HG03354 (cell line): ENCODE measurements at regions not wholly inside any gene's neighbourhood (a gene's known extent, or its start where the extent isn't known, plus 50 kb on each side); places are given as distances from the start of the nearest gene placed in this dataset.
"Not testable (repeated sequence)": the region's sequence is repeated elsewhere in the genome, so short reads cannot be mapped to it uniquely, and the experiment has no call there.

Source experiments
- ATAC-seq: cut with Tn5 transposase; IDR thresholded peaks from one replicate; pipeline ENCODE4 v1.9.1; 2021; ENCODE audit warnings: mild to moderate bottlenecking; ENCODE audit not compliant: unreplicated experiment, poor library complexity, severe bottlenecking

DNA sequence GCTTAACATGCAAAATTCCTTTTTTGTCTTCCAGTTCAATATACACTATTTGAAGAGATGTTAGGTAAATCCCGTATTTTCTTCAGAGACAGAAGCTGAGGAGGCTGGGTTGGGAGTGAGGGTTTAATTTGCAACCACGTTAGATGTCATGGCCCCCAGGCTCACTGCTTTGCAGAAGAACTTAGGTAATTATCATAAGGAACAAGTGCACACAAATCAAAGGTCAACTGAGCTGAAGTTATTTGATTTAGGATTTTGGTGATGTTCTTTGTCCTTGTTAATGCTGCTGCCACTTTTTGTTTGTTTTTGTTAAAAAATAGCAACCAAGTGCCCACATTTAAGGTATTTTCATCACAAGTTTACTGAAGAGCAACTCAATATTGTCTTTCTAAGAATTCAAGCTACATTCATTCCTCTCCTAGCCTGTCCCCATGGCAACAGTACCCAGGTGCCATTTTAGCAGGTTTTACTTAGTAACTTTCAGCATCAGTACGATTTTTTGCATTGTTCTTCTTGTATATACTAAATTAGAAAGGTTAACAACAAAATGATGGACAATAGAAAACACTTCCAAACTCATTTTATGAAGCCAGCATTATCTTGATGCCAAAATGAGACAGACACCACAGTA, 62.9 kb upstream of the NDUFV2 start:
- ATAC-seq, result no peak

DNA sequence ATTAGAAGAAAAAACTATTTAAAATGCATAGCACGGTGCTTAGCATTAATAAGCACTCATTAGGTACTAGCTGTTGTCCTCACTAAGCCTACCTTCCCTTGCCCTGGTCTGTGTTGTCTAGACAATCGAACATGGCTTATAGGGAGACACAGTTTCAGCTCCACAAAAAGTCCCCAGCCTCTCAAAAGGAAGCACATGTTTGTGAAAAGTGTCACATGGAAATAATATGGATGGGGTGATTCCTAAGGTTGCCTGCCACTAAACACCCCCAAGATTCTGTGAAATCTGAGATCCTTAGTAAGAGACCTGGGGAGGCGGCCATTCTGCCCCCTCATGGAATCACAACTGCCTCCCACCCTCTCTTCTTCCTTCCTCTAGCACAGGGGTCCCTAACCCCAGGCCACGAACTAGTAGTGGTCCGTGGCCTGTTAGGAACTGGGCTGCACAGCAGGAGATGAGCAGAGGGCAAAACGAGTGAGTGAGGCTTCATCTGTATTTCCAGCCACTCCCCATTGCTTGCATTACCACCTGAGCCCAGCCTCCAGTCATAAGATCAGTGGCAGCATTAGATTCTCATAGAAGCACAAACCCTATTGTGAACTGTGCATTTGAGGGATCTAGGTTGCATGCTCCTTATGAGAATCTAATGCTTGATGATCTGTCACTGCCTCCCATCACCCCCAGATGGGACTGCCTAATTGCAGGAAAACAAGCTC, 59.6 kb upstream of the NDUFV2 start:
- ATAC-seq, result no peak

DNA sequence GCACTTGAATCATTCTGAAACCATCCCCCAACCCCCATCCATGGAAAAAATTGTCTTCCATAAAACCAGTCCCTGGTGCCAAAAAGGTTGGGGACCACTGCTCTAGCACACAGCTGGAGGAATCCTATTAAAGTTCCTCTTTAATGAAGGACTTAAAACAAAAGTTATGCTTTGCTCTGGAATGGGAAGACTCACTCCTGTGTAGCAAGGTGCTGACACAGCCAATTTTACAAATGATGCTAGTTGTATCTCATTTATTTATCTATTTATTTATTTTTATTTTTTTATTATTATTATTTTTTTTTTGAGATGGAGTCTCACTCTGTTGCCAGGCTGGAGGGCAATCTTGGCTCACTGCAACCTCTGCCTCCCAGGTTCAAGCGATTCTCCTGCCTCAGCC, 58.9 kb upstream of the NDUFV2 start:
- ATAC-seq, result no peak

DNA sequence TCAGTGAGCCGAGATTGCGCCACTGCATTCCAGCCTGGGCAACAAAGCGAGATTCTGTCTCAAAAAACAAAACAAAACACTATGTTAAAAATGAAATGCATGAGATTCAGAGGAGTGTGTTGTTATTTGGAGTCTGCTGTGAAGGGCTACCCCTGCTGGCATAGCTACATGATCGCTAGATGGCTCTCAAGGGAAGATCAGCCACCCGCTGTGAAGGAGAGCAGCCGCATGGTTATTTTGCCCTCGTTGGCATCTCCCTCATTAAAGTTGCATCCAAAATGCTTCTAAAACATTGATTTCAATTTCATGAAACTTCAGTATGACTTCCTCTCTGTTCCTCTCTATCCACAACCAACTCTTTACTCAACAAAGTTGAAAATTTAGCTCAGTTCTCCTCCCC, 54.8 kb upstream of the NDUFV2 start:
- no peak for ATAC-seq

DNA sequence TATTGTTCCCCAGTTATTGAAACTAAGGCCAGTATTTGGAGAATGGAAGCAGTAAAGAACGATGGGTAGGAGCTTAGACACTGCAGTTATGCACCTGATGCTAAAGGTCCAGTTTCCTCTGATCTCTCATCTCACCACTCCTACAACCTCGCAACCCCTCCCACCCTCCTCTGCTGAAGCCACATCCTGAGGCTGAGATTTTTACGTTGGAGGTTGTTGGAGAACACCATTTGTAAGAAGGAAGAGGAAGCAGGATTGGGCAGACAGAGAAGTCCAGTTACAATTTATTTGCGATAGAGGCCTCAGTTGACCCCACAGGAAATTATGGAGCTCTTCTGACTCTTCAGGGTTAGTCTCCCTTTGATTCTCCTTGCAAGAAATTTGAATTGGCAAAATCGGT, 54.3 kb upstream of the NDUFV2 start:
- ATAC-seq, result no peak

DNA sequence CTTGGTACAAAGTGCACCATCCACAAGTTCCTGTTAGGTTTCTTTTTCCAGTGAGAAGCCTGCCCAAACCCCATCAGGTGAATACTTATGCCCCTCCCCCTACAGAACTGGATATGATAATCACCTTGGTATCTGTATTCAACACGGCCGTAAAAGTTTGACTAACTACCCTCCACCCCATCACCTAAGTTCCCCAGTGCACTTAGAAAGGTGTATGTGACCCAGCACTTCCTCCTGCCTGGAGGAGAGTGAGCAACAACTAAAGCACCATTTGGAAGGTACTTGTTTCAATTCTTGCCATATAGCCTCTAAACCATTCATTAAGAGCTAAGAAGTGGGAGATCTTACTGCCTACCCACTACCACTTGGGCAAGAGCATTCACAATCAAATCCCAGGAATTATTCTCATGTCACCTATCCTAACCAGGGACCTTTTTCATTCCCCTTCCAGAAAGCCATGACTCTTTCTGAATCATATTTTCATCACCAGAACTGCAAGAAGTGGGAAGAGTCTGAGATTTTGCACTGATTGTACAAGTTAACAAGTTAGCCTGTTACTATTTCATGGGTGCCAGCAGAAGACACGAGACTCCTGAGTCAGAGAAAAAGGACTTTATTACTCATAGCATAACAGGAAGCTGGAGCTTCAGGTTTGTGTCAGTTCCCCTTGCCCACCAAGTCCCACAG, 53.5 kb upstream of the NDUFV2 start:
- ATAC-seq, result no peak

DNA sequence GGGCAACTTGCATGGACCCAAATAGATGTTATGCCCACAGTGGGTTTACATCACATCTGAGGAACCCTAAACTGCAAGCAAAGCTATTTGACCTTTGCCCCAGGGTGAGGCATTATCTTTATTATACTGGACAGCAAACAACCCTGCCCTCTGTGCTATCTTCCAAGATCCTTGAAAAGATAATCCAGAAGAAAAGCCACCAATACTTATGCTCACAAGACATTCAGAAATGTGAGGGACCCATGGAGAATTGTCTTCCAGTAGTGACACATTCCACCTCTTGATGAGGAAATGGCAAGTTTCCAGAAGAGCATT, 53.0 kb upstream of the NDUFV2 start:
- ATAC-seq, result no peak

DNA sequence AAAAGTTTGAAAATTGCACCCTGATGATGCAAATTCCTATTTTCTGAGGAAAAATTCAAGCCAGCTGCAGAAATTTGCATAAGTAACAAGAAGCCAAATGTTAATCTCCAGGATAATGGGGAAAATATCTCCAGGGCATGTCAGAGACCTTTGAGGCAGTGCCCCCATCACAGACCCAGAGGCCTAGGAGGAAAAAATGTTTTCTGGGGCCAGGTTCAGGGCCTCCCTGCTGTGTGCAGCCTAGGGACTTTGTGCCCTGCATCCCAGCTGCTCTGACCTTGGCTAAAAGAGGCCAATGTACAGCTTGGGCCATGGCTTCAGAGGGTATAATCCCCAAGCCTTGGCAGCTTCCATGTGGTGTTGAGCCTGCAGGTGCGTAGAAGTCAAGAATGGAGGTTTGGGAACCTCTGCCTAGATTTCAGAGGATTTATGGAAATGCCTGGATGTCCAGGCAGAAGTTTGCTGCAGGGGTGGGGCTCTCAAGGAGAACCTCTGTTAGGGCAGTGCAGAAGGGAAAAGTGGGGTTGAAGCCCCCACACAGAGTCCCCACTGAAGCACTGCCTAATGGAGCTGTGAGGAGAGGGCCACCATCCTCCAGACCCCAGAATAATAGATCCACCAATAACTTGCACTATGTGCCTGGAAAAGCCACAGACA, 51.7 kb upstream of the NDUFV2 start:
- ATAC-seq, result not testable (repeated sequence)
